PC-3 (cell line): ENCODE measurements at regions not wholly inside any gene's neighbourhood (a gene's known extent, or its start where the extent isn't known, plus 50 kb on each side); places are given as distances from the start of the nearest gene placed in this dataset.

Source experiments
- EZH2 ChIP-seq: fragments of 300-600 bp; sonication (generic); IDR thresholded peaks from one replicate; pipeline ENCODE4 v1.6.1; 2017; ENCODE audit warnings: antibody characterized with exemption, mild to moderate bottlenecking, low read length; ENCODE audit not compliant: unreplicated experiment
- TF ChIP-seq, protein P1 (sequence below): fragments of 300-600 bp; sonication (generic); conservative IDR thresholded peaks from 2 replicates; pipeline ENCODE4 v1.5.1; 2017; ENCODE audit warnings: antibody characterized with exemption, low read depth, mild to moderate bottlenecking, low read length

DNA sequence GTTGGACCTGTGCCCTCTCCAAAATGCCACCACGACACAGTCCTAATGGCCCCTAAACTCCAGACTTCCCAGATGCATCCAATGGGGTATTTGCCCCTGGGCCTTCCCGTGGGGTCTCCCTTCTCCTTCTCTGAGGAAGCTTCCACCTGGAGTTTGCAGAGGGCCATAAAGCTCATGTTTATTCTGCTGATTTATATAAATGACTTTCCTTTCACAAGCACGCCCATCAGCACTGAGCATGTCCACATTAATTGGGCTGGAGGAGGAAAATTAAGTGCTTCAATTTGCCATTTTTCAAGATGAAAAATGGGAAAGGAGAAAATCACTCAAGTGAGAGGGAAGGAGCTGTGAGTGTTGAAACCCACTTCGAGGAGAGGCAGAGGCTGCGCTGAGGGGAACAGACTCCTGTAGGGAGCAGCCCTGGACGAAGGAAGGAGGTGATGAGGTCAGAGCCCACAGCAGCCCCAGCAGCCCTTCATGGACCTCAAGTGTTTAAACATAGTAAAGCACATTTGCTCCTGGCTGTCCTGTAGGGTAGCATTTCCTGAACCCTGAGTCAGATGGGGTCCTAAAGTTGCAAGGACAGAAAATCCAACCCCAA lies 434.9 kb upstream of the SULF2 start:
- TF ChIP-seq, protein P1, sequence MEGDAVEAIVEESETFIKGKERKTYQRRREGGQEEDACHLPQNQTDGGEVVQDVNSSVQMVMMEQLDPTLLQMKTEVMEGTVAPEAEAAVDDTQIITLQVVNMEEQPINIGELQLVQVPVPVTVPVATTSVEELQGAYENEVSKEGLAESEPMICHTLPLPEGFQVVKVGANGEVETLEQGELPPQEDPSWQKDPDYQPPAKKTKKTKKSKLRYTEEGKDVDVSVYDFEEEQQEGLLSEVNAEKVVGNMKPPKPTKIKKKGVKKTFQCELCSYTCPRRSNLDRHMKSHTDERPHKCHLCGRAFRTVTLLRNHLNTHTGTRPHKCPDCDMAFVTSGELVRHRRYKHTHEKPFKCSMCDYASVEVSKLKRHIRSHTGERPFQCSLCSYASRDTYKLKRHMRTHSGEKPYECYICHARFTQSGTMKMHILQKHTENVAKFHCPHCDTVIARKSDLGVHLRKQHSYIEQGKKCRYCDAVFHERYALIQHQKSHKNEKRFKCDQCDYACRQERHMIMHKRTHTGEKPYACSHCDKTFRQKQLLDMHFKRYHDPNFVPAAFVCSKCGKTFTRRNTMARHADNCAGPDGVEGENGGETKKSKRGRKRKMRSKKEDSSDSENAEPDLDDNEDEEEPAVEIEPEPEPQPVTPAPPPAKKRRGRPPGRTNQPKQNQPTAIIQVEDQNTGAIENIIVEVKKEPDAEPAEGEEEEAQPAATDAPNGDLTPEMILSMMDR = no peak
- TF ChIP-seq EZH2 = no peak
